ENCODE measurements at regions not wholly inside any gene's neighbourhood (a gene's known extent, or its start where the extent isn't known, plus 50 kb on each side); places are given as distances from the start of the nearest gene placed in this dataset.

GRCh38 chr6:11853678-11854407 lies 75.2 kb upstream of the ADTRP start:
- TF ChIP-seq, protein P1, sequence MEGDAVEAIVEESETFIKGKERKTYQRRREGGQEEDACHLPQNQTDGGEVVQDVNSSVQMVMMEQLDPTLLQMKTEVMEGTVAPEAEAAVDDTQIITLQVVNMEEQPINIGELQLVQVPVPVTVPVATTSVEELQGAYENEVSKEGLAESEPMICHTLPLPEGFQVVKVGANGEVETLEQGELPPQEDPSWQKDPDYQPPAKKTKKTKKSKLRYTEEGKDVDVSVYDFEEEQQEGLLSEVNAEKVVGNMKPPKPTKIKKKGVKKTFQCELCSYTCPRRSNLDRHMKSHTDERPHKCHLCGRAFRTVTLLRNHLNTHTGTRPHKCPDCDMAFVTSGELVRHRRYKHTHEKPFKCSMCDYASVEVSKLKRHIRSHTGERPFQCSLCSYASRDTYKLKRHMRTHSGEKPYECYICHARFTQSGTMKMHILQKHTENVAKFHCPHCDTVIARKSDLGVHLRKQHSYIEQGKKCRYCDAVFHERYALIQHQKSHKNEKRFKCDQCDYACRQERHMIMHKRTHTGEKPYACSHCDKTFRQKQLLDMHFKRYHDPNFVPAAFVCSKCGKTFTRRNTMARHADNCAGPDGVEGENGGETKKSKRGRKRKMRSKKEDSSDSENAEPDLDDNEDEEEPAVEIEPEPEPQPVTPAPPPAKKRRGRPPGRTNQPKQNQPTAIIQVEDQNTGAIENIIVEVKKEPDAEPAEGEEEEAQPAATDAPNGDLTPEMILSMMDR (optimal IDR thresholded peaks at IDR 0.05 in 1 of 3, IDR thresholded peaks at IDR 0.05 in 1 of 3, conservative IDR thresholded peaks at IDR 0.05 in 1 of 3; ENCODE audit: extremely low read depth in 1 of 3, insufficient read depth in 2 of 3, low read length in 3 of 3): no peak
- no peak for TF ChIP-seq EZH2 (IDR thresholded peaks at IDR 0.05; ENCODE audit: low read length)
